ENCODE measurements at regions not wholly inside any gene's neighbourhood (a gene's known extent, or its start where the extent isn't known, plus 50 kb on each side); places are given as distances from the start of the nearest gene placed in this dataset.
"Not testable (repeated sequence)": the region's sequence is repeated elsewhere in the genome, so short reads cannot be mapped to it uniquely, and the experiment has no call there.

DNA sequence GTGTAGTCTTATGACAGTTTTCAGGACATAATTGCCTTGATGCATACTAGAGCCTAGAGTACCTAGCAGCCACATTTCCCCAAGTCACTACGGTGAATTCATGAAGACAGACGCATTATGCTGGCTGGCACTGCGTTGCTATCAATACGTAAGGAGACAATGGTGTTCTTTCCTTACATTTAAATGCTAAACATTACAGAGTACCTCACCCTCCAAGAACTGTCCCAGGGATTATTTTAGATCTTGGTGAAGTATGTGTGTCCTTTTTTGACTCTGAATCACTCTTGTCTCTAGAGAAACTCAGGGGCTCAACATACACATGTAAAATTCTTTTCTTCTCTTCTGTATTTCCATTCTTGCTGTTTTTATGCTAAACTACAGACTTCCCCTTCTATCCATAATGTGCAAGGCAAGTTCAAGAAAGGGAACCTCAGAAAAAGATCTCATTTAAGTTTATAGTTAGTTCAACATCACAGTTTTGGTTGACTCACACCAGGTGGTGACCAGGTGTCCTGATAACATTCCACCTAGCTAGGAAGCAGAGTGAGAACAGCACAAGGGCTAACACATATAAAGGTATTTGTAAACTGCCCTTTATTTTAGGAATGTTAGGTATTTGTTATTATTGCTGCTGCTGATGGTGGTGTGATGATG, 212.4 kb upstream of the HNRNPA3 start:
- DNase-seq: no peak

DNA sequence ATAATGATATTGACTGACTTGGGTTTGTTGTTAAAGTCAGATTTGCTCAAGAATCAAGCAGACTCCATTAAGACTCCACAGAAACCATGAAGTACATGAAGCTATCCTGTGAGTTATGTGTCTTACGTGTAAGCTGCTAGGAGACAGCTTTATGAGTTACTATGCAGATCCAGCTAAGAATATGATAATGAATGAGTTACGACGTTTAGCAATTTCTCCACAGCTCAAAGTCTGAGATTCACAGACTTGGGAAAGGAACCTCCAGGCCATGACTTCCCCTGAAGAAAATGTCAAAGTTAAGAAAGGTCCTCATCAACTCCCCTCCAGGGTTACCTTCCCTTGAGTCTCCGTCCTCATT, 211.9 kb upstream of the HNRNPA3 start:
- DNase-seq: no peak

DNA sequence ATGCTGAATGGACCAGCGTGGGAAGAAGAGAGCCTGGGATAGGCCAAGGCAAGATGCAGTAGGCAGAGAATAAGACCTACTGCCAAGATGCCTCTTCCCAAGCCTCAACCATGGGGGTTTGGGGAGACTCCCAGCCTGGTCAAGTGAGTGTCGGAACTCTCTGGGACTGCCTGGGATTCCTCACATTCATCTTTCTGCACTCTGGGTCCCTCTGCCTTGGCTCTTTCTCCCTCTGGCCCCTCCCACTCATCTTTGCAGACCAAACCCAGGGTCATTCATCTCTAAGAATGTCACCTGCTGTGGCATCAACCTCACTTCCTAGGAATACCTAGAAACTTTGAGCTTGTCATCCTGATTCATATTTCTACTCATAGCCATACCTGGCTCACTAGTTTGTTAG, 211.3 kb upstream of the HNRNPA3 start:
- DNase-seq: no peak

DNA sequence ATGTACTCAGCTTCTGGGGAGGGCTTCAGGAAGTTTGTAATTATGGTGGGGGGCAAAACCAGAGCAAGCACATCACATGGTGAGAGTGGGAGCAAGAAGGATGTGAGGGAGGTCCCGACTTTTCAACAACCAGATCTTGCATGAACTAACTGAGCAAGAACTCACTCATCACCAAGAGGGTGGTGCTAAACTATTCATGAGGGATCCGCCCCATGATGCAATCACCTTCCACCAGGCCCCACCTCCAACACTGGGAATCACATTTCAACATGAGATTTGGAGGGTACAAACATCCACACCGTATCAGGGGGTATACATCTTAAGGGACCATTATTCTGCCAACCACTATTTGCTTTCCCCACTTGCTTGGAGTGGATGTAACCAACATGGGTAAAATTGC, 209.6 kb upstream of the HNRNPA3 start:
- no peak for DNase-seq

DNA sequence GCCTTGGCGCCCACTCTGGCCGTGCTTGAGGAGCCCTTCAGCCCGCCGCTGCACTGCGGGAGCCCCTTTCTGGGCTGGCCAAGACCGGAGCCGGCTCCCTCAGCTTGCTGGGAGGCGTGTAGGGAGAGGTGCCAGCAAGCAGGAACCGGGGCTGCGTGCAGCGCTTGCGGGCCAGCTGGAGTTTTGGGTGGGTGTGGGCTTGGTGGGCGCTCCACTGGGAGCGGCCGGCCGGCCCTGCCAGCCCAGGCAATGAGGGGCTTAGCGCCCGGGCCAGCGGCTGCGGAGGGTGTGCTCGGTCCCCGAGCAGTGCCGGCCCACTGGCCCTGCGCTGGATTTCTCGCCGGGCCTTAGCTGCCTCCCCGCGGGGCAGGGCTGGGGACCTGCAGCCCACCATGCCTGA, 204.9 kb upstream of the HNRNPA3 start:
- DNase-seq: not testable (repeated sequence)

DNA sequence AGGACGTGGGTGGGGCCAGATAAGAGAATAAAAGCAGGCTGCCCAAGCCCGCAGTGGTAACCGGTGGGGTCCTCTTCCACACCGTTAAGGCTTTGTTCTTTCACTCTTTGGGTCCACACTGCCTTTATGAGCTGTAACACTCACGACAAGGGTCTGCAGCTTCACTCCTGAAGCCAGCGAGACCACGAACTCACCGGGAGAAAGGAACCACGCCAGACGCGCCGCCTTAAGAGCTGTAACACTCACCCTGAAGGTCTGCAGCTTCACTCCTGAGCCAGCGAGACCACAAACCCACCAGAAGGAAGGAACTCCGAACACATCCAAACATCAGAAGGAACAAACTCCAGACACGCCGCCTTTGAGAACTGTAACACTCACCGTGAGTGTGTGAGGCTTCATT, 203.9 kb upstream of the HNRNPA3 start:
- DNase-seq: not testable (repeated sequence)

DNA sequence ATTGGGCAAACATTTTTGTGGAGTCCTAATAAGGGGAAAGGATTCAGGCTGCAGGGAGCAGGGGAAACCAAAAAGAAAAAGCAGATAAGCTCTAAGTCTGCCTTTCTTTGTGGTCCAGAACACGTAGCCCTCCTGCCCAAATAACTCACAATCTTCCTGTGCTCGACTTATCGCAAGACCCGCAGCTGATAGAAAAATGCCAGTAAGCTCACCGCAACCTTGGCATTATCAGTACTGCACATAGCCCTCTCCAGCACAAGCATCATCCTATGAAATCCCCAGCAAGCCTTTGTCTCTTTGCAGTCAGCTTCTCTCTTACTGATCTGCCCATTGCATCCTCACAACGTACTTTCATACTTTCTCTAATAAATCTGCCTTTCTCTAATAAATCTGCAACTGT, 202.4 kb upstream of the HNRNPA3 start:
- DNase-seq: no peak

DNA sequence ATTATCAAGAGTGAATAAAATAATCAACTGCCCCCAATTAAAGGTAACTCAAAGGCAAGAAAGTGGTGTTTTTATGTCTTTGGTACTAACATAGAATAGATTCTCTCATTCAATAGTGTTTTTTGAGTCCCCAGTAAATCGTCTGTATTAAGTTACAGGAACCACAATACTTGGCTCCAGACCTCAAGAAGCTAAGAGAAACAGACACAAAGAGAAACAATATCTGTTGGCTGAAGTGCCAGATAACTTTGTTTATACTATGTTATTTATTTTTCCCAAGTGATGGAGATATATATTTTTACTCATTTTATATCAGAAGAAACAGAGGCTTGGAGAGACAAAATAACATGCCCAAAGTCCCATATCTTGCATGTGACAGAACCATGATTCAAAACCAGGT, 201.7 kb upstream of the HNRNPA3 start:
- no peak for DNase-seq

DNA sequence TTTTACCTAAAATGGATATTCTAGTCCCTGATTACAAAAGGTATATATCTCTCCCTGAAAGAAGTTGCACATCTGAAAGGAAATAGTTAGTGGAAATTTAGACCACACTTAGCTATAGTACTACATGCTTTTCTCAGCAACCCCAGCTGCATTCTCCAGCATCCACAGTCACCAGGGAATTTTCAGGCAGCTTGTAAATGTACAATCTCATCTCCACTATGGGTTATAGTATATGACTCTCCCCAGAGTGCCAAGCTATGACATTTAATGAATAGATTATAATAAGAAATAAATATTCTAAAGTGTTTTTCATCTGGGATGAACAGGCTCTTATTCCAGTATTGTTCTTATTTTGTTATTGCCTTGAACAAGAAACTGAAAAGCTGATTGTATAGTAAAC, 197.6 kb upstream of the HNRNPA3 start:
- no peak for DNase-seq

DNA sequence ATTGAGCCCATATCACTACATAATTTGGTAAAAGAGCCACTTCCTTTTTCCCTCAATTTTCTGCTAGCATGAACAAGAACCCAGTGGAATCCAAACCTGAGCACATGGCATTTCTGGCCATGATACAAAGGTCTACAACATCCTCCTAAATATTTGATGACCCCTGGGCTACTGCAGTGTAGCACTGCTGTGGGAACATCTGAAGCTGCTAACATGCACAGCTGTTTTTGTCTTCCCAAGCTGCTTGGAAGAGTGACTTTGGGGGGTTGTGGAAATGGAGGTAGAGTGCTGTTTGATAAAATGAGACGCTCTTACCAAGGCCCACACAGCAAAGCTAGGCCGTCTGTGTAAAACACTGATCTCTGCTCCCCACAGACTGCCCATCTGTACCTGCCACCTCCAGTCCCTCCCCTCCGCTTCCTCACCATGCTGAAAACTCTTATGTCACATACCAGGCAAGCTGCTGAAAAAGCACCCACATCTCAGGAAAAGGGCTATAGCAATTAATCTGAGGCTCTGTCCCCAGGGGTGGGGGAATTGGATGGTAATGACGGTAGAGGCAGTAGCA, 197.2 kb upstream of the HNRNPA3 start:
- no peak for DNase-seq

DNA sequence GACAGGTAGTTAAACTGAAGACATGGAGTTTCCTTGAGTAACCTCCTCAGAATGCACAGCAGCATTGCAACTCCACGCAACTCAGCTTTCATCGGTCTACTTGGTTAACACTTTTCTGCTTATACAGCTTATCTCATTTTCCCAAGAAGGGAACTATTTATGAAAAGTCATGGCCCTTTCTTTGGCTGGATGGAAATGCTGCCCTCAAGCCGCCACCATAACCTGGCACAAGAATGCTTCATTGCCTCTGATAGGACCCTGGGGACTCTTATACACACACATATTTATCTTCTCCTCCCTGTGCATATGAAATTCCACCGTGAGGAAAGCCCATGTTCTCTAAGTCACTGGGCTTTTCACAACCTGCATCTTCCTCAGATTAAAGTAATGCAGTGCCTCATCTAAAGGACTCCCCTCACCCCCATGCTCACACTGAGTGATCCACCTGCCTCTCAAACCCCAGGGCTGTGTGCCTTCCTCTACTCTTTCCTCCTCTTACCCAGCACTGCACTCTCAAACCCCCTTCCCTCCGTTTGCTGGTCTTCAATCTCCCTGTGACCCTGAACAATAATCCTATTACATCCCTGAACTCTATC, 192.0 kb upstream of the HNRNPA3 start:
- no peak for DNase-seq

DNA sequence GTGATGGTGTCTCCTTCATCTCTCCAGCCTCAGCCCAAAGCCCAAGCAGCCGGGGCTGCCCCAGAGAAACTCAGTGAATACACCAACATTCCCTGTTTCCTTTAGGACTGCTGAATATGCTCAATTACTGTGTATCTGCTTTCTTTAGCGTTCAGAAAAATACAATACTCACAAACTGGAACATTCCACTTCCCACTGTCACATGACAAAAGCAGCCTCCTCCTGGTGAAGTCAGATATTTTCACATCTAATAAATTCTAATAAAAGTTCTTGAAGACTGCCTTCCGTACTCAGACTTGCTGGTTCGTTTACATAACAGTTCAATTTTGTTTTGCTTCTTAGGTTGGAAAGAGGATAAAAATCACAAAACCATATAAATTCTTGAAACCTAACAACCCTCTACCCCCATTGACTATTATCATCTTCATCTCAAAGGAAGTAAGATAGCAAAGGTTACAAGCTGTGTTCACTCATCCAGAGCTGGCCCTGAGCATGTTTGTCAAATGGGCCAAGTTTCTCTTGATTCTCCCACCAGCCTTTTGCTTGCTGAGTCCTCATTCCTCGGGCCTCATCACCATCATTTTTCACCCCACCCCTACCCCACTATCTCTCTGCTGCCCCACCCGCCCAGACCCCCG, 190.8 kb upstream of the HNRNPA3 start:
- DNase-seq: no peak

DNA sequence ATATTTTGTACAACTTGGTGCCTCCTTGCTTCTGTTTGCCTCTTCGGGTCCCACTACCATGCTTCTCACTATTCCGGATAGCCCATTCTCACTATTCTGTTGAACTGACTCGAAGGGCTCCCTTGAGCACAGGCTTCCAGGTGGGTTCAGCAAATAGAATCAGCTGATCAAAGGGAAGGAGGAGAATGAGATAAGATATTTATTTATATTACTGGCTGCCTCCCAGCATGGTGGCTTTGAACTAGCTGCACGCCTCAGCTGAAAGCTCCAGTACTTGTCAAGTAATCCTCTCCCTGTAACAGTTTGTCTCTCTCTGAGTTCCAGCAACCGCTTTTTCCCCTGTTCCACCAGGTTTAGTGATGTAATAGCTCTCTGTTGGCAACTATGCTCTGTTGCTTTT, 187.8 kb upstream of the HNRNPA3 start:
- DNase-seq: no peak

DNA sequence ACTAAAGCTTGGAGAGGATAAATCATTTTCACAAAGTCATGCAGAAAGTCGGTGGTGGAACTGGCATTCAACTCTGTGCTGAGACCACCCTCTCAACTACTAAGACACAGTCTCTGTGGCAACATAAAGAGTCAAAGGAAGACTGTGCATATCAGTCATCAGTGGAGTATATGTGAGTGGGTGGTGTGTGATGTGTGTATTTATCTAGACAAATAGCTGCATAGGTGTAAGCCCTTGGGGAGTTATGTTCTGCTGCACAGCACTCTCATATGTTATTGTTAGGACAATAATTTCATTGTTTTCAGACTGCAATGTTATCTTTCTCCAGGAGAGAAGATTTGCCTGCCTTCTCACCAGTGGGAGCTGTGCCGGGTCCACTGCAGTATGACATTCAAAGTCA, 186.3 kb upstream of the HNRNPA3 start:
- DNase-seq: no peak

DNA sequence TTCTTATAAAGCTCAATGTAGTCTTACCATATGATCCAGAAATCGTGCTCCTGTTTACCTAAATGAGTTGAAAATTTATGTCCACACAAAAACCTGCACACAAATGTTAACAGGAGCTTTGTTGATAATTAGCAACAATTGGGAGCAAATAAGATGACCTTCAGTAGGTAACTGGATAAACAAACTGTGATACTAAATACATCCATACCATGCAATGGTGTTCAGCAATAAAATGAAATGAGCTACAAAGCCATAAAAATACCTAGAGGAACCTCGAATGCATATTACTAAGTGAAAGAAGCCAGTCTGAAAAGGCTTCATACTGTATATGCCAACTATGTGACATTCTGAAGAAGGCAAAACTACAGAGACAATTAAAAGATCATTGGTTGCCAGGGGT, 185.6 kb upstream of the HNRNPA3 start:
- DNase-seq: no peak

DNA sequence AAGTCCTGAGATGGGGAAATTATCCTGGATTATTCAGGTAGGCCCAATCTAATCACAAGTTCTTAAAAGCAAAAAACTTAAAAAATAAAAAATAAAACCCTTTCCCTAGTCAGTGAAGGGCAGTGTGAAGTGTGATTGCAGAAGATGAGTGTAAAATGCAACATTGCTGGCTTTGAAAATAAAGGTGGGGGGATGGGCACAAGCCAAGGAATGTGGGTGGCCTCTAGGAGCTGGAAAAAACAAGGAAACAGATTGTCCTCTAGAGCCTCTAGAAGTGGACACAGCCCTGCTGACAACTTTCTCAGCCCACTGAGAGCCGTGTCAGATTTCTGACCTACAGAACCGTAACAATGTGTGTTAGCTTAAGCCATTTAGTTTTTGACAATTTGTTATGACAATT, 184.3 kb upstream of the HNRNPA3 start:
- no peak for DNase-seq

DNA sequence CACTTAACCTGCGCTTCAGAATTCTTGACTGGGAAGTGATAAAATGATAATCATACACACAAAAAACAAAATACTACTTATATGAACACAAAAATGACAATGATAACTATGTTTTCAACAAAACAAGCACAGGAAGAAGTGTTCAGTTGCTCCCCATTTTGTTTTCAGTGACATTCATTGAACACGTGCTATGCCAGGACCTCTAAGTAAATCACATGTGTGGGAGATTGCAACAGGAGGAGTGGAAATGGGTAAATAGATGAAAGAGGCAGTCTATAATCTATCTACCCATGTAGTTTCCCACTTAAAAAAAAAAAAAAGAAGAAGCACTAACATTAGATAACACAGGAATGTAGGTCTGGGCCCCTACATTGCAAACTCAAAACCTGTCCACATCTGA, 183.5 kb upstream of the HNRNPA3 start:
- no peak for DNase-seq

DNA sequence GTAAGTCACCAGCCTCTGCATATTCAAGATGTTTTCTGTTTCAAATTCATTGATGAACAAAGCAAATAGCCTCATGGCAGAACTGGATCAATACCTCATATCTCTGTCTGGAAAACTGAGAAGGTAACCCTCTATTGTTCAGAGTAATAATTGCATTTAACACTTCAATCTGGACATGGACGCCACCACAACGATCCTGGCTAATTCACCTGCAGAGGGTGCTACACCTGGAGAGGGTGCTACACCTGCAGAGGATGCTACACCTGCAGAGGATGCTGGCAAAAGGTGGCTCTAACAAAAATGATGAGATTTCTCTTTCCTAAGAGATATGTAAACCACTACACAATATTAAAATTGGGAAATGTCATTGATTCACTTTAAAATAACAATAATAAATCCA, 183.1 kb upstream of the HNRNPA3 start:
- no peak for DNase-seq

DNA sequence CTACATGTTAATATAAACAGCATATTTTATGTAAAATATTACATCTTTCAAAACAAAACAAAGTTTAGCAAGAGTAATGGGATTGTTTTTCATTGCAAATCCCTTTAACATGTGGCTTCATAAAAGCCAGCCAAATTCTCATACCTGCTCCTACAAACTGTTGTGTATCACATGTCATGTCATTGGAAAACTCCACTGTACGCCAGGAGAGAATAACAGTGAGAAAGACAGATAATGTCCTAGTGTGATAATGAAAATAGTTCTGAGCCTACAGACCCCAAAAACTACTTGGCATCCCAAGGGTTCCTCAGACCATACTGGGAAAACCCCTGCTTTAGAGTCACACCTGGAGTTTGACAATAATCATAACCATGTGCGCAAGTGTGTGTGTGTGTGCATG, 182.7 kb upstream of the HNRNPA3 start:
- no peak for DNase-seq

DNA sequence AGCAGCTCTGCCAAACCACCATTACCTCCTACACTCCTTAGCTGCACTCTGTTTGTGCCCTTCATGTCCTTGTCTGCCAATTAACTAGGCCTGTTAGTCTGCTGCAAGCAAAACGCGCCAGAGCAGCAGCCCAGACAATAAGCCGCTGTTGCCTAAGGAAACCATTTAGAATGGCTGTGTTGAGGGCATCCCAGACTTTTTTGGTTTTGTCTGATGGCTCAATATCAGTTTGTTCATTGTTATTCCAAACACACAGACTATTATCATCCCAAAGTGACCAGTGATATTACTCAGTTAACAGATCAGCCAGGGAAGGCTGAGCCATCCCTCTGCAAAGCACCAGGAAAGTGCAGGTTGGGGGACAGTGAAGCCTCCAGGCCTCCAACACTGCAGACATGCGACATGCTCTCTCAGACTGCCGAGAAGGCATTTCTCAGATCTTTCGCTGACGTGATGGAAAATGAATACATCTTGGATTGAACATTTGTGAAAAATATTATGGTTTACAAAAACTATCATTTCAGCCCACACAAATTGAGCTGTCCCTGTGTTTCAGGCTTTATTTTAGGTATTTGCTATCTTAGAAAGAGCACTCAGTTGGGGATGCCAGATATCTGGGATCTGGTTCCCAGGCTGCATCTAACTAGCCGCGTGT, 182.0 kb upstream of the HNRNPA3 start:
- no peak for DNase-seq

DNA sequence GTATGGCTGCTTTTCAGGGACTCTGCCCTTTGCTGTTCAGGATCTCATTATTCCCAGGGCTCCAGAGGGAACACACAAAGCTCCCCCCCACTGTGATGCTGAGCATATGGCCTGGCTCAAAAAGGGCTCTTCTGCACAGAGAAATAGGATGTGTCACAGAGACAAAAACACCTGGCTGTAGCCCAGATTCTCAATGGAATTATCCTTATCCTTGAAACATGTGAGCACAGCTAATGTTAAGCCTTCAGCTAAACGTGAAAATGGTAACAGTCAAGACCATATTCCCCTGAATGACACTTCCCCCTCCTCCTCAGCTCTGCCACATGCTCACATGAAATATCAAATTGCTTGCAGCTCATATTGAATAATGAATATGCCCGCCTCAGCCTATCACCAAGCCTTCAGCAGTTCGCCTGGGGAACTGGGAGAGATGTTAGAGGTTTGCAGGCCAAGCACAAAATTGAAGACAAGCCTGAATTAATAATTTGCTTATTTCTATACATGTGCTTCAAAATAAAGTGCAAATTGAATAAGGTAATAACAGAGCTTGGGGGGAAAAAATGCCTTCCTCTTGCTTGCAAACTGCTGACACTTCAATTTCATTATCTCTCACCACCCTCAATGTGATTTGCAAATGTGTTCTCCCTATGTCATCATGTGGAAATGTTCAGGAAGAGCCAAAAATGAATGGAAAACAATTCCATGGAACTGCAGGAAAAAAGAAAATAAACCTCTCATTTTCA, 181.0 kb upstream of the HNRNPA3 start:
- no peak for DNase-seq

DNA sequence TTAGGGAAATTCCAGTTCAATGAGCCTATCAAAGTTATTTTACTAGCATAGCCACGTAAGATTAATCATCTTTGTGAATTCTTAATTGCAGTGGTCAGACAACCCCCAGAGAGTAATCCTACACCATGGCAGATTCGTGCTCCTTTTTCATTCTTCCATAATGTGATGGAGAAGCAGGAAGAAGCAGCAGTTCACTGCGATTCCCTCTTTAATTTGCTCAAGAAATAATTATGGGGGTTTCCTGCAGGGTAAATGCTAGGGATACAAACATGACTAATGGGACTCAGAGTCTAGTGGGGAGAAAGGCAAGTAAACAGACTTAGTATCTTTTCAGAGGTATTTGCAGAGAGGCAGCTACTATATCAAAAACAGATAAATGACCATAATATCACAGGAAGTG, 175.8 kb upstream of the HNRNPA3 start:
- no peak for DNase-seq

DNA sequence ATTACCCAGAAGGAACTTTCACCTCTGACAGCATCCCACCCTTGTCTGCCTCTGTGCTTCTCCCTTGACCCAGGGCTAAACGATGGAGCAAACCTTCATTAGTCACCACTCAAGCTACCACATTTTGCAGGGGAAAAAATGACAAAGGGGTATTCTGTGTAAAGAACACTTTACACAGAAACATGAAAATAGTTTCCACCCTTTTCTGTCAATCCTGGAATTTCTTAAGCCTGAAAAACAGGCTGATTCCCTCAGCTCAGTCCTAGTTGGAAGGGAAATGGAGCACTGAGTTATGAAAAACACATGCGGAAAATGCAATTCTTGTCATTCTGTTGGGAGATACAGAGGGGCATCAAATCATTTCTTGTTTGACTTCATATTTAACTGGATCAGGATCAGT, 175.0 kb upstream of the HNRNPA3 start:
- DNase-seq: no peak

All from activated T-cell treated with anti-CD3 and anti-CD28 coated beads, Interleukin-2, amount 50 U/mL, for 1 hour (primary cell).